Peyer's patch (tissue), 4 donors: ENCODE measurements at regions not wholly inside any gene's neighbourhood (a gene's known extent, or its start where the extent isn't known, plus 50 kb on each side); places are given as distances from the start of the nearest gene placed in this dataset.

Source experiments
- POLR2A ChIP-seq, 2 donors: fragments of 450-650 bp; IDR thresholded peaks; one replicate each; pipeline ENCODE4 v1.5.1; 2017; ENCODE audit warnings: antibody characterized with exemption in 2 of 2, mild to moderate bottlenecking in 2 of 2, moderate library complexity in 2 of 2
- TF ChIP-seq, protein P1 (sequence below), 6 experiments: fragments of 450-650 bp in 4 of 6; fragments of 200-600 bp in 2 of 6; sonication (generic) in 1 of 6; IDR thresholded peaks; one replicate each; pipeline ENCODE4 v1.5.1; 2017 to 2019; ENCODE audit warnings: antibody characterized with exemption in 6 of 6, mild to moderate bottlenecking in 3 of 6, moderate library complexity in 1 of 6

DNA sequence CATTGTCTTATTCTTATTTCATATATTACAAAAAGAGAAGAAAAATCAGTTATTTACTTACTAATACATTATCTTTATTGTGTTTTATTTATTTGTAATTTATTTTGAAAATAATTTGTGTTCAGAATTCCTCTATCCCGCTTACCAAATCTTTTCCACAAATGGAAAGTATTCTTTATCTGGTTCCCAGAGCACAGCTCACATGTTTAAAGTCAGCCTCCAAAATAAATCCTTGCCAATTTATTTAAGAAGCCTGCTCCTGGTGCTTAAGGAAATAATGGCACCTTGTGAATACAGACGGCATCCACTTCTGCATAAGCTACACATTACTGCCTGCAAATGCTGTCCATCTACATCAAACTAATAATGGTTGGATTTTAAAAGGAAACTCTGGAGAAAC, 435.4 kb downstream of the MTRR start:
- TF ChIP-seq, protein P1, sequence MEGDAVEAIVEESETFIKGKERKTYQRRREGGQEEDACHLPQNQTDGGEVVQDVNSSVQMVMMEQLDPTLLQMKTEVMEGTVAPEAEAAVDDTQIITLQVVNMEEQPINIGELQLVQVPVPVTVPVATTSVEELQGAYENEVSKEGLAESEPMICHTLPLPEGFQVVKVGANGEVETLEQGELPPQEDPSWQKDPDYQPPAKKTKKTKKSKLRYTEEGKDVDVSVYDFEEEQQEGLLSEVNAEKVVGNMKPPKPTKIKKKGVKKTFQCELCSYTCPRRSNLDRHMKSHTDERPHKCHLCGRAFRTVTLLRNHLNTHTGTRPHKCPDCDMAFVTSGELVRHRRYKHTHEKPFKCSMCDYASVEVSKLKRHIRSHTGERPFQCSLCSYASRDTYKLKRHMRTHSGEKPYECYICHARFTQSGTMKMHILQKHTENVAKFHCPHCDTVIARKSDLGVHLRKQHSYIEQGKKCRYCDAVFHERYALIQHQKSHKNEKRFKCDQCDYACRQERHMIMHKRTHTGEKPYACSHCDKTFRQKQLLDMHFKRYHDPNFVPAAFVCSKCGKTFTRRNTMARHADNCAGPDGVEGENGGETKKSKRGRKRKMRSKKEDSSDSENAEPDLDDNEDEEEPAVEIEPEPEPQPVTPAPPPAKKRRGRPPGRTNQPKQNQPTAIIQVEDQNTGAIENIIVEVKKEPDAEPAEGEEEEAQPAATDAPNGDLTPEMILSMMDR (IDR thresholded peaks at IDR 0.05), result no peak
- TF ChIP-seq POLR2A (IDR thresholded peaks at IDR 0.05), result no peak
